ENCODE measurements at regions not wholly inside any gene's neighbourhood (a gene's known extent, or its start where the extent isn't known, plus 50 kb on each side); places are given as distances from the start of the nearest gene placed in this dataset.
A peak's percentile ranks its signal among the peaks of the same experiment; 100 is the strongest.

DNA sequence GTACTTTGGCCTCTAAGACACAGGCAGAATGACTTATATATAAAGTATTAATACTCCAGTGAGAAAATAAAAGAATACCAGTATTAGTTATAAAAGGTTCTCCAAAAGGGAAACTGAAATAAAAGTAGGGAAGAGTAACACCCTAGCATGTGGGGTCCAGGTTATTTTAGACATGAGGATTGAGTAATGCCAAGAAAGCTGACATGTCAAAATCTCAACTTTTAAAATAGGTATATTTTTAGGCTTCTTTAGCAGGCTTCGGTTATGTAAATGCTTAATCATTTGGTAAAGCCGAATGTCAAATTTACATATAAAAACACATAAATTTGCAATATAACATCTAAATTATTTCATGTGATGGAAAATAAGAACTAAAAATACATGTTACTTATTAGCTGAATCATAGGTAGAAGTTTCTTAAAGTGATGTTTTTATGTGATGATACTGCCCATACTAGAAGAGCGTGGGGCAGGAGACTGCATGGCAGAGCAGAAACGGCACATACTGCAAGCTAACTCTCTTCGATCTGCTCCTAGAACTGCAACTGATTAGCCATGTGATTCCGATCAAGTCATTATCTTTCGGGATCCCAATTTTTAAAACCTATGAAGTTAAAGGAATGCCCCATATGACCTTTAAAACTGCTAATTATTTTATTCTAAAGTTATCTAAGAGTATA, 129.4 kb upstream of the DST start:
- Histone ChIP-seq H3K27ac (ENCODE audit: low read length) (no peak overlapping the region), H3K36me3 (ENCODE audit: control insufficient read depth, insufficient read depth, low read length) (no peaks in the 10 kb centered on the region), H3K9me3 (ENCODE audit: control insufficient read depth, low read depth, low read length) (no peaks in the 10 kb centered on the region), H3K4me3 (ENCODE audit: low read length) (no peak overlapping the region), H3K4me1 (ENCODE audit: control insufficient read depth, insufficient read depth, low read length) (no peaks in the 10 kb centered on the region), H3K27me3 (ENCODE audit: control insufficient read depth, insufficient read depth, low read length) (no peaks in the 10 kb centered on the region)
- 100% methylated on average over 2 of the region's 7 CpGs for WGBS (ENCODE audit: insufficient coverage, low lambda C conversion rate)
- DNase-seq, result no peak

GRCh38 chr6:56771189-56771588, 128.5 kb upstream of the DST start:
- H3K27ac ChIP-seq (ENCODE audit: low read length), result no peak overlapping the region
- no peaks in the 10 kb centered on the region for H3K36me3 ChIP-seq (ENCODE audit: control insufficient read depth, insufficient read depth, low read length)
- DNase-seq, result no peak
- no peaks in the 10 kb centered on the region for H3K9me3 ChIP-seq (ENCODE audit: control insufficient read depth, low read depth, low read length)
- no peak overlapping the region for H3K4me3 ChIP-seq (ENCODE audit: low read length)
- no peaks in the 10 kb centered on the region for H3K4me1 ChIP-seq (ENCODE audit: control insufficient read depth, insufficient read depth, low read length)
- H3K27me3 ChIP-seq (ENCODE audit: control insufficient read depth, insufficient read depth, low read length), result no peaks in the 10 kb centered on the region

DNA sequence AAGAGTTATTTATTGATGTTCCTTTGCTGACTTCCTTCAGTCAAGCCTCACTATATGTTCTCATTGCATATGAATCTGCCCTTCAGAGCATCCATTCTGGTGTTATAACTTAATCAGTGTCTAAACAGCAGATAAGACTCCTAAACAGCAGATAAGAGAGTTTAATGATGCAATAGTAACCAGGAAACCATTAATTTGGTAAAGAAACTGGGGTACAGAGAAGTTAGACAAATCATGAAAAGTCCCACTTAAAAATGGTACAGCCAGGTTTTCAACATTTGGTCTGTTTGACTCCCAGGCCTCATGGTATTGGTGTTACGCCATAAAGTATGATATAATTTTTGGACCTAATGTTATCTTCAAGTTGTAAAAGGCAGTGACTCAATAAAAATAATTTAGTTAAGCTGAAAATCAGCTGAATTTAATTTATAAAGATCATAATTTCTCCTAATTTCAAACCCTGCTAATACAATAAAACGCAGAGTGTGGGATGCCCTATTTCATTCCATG, 127.4 kb upstream of the DST start:
- Histone ChIP-seq H3K36me3 (ENCODE audit: control insufficient read depth, insufficient read depth, low read length) (no peaks in the 10 kb centered on the region), H3K27ac (ENCODE audit: low read length) (no peak overlapping the region), H3K4me1 (ENCODE audit: control insufficient read depth, insufficient read depth, low read length) (no peaks in the 10 kb centered on the region), H3K4me3 (ENCODE audit: low read length) (no peak overlapping the region), H3K27me3 (ENCODE audit: control insufficient read depth, insufficient read depth, low read length) (no peaks in the 10 kb centered on the region), H3K9me3 (ENCODE audit: control insufficient read depth, low read depth, low read length) (no peaks in the 10 kb centered on the region)
- WGBS (ENCODE audit: insufficient coverage, low lambda C conversion rate), result 100% methylated on average over 1 of the region's 2 CpGs
- DNase-seq, result no peak

DNA sequence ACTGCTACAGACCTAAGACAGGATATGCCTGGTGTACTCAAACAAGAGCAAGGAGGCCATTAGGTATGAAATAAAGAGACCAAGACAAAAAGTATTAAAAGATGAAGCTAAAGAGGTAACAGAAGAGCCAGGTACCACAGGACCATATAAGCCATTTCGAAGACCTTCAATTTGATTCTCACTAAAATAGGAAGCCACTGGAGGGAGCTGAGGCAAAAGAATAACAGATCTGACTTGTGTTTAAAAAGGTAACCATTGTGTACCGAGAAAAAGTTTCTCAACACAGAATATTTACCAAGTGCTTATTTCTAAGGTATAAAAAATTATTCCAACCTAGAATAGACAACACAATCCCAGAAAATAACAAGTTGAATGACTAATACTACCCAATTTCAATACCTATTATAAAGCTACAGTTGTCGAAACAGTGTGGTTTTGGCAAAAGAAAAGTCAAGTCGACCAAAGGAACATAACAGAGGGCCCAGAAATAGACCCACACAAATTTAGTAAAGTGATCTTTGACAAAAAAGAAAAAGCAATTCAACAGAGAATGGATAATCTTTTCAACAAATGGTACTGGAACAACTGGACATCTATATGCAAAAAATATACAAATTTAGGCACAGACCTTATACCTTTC, 125.3 kb upstream of the DST start:
- Histone ChIP-seq H3K4me1 (ENCODE audit: control insufficient read depth, insufficient read depth, low read length) (no peaks in the 10 kb centered on the region), H3K27ac (ENCODE audit: low read length) (no peak overlapping the region), H3K4me3 (ENCODE audit: low read length) (no peak overlapping the region), H3K27me3 (ENCODE audit: control insufficient read depth, insufficient read depth, low read length) (no peaks in the 10 kb centered on the region), H3K36me3 (ENCODE audit: control insufficient read depth, insufficient read depth, low read length) (no peaks in the 10 kb centered on the region), H3K9me3 (ENCODE audit: control insufficient read depth, low read depth, low read length) (no peaks in the 10 kb centered on the region)
- WGBS (ENCODE audit: insufficient coverage, low lambda C conversion rate), result 95% methylated on average over 2 of the region's 4 CpGs
- DNase-seq, result no peak

GRCh38 chr6:56767435-56767834, 124.7 kb upstream of the DST start:
- WGBS (ENCODE audit: insufficient coverage, low lambda C conversion rate), result 100% methylated on average over 4 of the region's 7 CpGs
- H3K36me3 ChIP-seq (ENCODE audit: control insufficient read depth, insufficient read depth, low read length), result no peaks in the 10 kb centered on the region
- H3K4me3 ChIP-seq (ENCODE audit: low read length), result no peak overlapping the region
- no peak overlapping the region for H3K27ac ChIP-seq (ENCODE audit: low read length)
- no peaks in the 10 kb centered on the region for H3K4me1 ChIP-seq (ENCODE audit: control insufficient read depth, insufficient read depth, low read length)
- H3K27me3 ChIP-seq (ENCODE audit: control insufficient read depth, insufficient read depth, low read length), result no peaks in the 10 kb centered on the region
- no peaks in the 10 kb centered on the region for H3K9me3 ChIP-seq (ENCODE audit: control insufficient read depth, low read depth, low read length)
- DNase-seq, result no peak

DNA sequence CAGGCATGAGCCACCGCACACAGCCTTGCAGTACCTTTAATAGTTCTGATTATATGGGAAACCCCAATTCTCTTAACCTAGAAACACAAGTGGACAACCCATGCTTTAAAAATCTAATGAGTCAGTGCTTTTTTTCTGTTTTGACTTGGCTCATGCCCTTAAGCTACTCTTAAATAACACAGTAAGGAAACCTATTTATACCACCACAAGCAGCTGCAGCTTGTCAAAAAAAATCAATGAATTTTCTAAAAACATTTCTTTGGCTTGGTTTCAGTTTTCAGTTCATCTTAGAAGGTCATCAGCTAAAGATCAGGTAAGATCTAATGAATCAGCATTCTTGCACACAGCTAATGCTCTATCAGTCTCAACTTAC, 124.1 kb upstream of the DST start:
- H3K27me3 ChIP-seq (ENCODE audit: control insufficient read depth, insufficient read depth, low read length), result no peaks in the 10 kb centered on the region
- H3K4me1 ChIP-seq (ENCODE audit: control insufficient read depth, insufficient read depth, low read length), result no peaks in the 10 kb centered on the region
- WGBS (ENCODE audit: insufficient coverage, low lambda C conversion rate), result no CpG with 5 or more reads among the region's 1 CpG
- no peaks in the 10 kb centered on the region for H3K36me3 ChIP-seq (ENCODE audit: control insufficient read depth, insufficient read depth, low read length)
- H3K27ac ChIP-seq (ENCODE audit: low read length), result no peak overlapping the region
- H3K9me3 ChIP-seq (ENCODE audit: control insufficient read depth, low read depth, low read length), result no peaks in the 10 kb centered on the region
- H3K4me3 ChIP-seq (ENCODE audit: low read length), result no peak overlapping the region
- DNase-seq, result no peak

DNA sequence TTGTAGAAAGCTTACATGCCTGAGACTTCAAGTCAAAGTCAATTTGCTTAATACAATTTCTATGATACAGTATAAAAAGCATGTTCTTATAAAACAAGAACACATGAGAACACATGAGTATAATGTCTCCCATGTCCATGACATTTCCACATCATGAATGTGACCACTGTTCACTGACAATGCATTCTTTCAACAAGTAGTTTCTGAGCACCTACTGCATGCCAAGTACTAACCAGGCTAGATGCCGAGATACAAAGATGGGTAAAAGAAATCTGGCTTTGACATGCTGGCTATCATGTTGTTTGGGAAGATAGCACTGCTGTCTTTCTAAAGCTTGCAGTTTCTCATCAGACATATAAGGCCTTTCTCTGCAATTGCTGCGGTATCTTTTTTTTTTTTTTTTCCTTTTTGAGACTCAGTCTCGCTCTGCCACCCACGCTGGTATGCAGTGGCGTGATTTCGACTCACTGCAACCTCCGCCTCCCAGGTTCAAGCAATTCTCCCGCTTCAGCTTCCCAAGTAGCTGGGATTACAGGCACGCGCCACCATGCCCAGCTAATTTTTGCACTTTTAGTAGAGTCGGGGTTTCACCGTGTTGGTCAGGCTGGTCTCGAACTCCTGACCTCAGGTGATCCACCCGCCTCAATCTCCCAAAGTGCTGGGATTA, 123.6 kb upstream of the DST start:
- no peaks in the 10 kb centered on the region for H3K4me1 ChIP-seq (ENCODE audit: control insufficient read depth, insufficient read depth, low read length)
- no peaks in the 10 kb centered on the region for H3K36me3 ChIP-seq (ENCODE audit: control insufficient read depth, insufficient read depth, low read length)
- no peak overlapping the region for H3K27ac ChIP-seq (ENCODE audit: low read length)
- WGBS (ENCODE audit: insufficient coverage, low lambda C conversion rate), result 100% methylated on average over 1 of the region's 14 CpGs
- no peak for DNase-seq
- no peak overlapping the region for H3K4me3 ChIP-seq (ENCODE audit: low read length)
- H3K9me3 ChIP-seq (ENCODE audit: control insufficient read depth, low read depth, low read length), result no peaks in the 10 kb centered on the region
- H3K27me3 ChIP-seq (ENCODE audit: control insufficient read depth, insufficient read depth, low read length), result no peaks in the 10 kb centered on the region

GRCh38 chr6:56765494-56765893, 122.8 kb upstream of the DST start:
- Histone ChIP-seq H3K4me1 (ENCODE audit: control insufficient read depth, insufficient read depth, low read length) (no peaks in the 10 kb centered on the region), H3K36me3 (ENCODE audit: control insufficient read depth, insufficient read depth, low read length) (no peaks in the 10 kb centered on the region), H3K27ac (ENCODE audit: low read length) (no peak overlapping the region), H3K27me3 (ENCODE audit: control insufficient read depth, insufficient read depth, low read length) (no peaks in the 10 kb centered on the region), H3K9me3 (ENCODE audit: control insufficient read depth, low read depth, low read length) (no peaks in the 10 kb centered on the region), H3K4me3 (ENCODE audit: low read length) (no peak overlapping the region)
- 82% methylated on average over 2 of the region's 2 CpGs for WGBS (ENCODE audit: insufficient coverage, low lambda C conversion rate)
- no peak for DNase-seq

- Histone ChIP-seq H3K4me1 (ENCODE audit: control insufficient read depth, insufficient read depth, low read length) (no peaks in the 10 kb centered on the region), H3K27me3 (ENCODE audit: control insufficient read depth, insufficient read depth, low read length) (no peaks in the 10 kb centered on the region), H3K27ac (ENCODE audit: low read length) (no peak overlapping the region), H3K9me3 (ENCODE audit: control insufficient read depth, low read depth, low read length) (no peaks in the 10 kb centered on the region), H3K36me3 (ENCODE audit: control insufficient read depth, insufficient read depth, low read length) (no peaks in the 10 kb centered on the region), H3K4me3 (ENCODE audit: low read length) (no peak overlapping the region)
- peak in 1 of 2 donors; percentile 30 for DNase-seq
- WGBS (ENCODE audit: insufficient coverage, low lambda C conversion rate), result no CpG with 5 or more reads among the region's 3 CpGs
Observed at GRCh38 chr6:56764081-56764566, 121.4 kb upstream of the DST start.

- Histone ChIP-seq H3K9me3 (ENCODE audit: control insufficient read depth, low read depth, low read length) (no peaks in the 10 kb centered on the region), H3K4me3 (ENCODE audit: low read length) (no peak overlapping the region), H3K27me3 (ENCODE audit: control insufficient read depth, insufficient read depth, low read length) (no peaks in the 10 kb centered on the region), H3K27ac (ENCODE audit: low read length) (no peak overlapping the region), H3K4me1 (ENCODE audit: control insufficient read depth, insufficient read depth, low read length) (no peaks in the 10 kb centered on the region), H3K36me3 (ENCODE audit: control insufficient read depth, insufficient read depth, low read length) (no peaks in the 10 kb centered on the region)
- no peak for DNase-seq
- no CpG with 5 or more reads among the region's 1 CpG for WGBS (ENCODE audit: insufficient coverage, low lambda C conversion rate)
Observed at GRCh38 chr6:56761651-56762050, 119.0 kb upstream of the DST start.
